ENCODE measurements at regions not wholly inside any gene's neighbourhood (a gene's known extent, or its start where the extent isn't known, plus 50 kb on each side); places are given as distances from the start of the nearest gene placed in this dataset.

DNA sequence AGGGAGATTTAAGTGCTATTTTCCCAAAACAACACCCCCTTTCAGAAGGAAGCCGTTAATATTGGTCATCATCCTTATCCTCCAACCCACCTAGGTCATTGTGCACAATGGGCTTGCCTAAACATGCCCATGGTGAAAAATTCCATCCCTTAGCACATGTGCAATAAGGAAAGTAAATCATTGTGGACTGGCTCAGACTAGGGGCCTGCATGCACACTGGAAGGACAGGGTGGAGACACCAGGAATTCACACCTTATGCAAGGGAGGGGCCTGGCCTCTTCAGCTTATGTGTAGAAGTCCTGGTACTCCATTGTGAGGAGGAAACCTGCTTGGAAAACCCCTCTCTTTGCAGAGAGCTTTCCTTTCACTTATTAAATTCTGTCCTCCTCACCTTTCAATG, 311.4 kb upstream of the NDST4 start:
- POLR2A ChIA-PET: no interaction called here
- H4K20me1 ChIP-seq (ENCODE audit: insufficient read depth, low read length): no peaks in the 10 kb centered on the region
- WGBS (ENCODE audit: low lambda C conversion rate): 0% methylated on average over 1 of the region's 1 CpG
- no peak overlapping the region for H3K4me3 ChIP-seq (replicated peaks in 1 of 3; ENCODE audit: insufficient read depth in 1 of 3, low read depth in 2 of 3, low read length in 3 of 3)
- ATAC-seq (no peak), FAIRE-seq (no peak), DNase-seq (ENCODE audit: low spot score) (no peak)
- H3K27me3 ChIP-seq (ENCODE audit: control insufficient read depth in 1 of 2, insufficient read depth in 2 of 2, low read length in 2 of 2): no peaks in the 10 kb centered on the region
- H3K79me2 ChIP-seq (ENCODE audit: insufficient read depth, low read length): no peaks in the 10 kb centered on the region
- in situ Hi-C loops (cut with HindIII; ENCODE audit: extremely low pct_ligation_motif_present, low pct_unique_long_range_greater_than_20kb) (no loop called here), intact Hi-C loops (cut with micrococcal nuclease; ENCODE audit: unreplicated experiment) (no loop called here)
- no peak overlapping the region for H3K4me2 ChIP-seq (ENCODE audit: low read depth, low read length)
- TF ChIP-seq ZBTB1 (CRISPR knock-in tag; IDR thresholded peaks at IDR 0.05; ENCODE audit: borderline replicate concordance) (no peak), KAT7 (CRISPR knock-in tag; IDR thresholded peaks at IDR 0.05; ENCODE audit: borderline replicate concordance) (no peak), SRY (CRISPR knock-in tag; IDR thresholded peaks at IDR 0.05) (no peak), CBX5 (CRISPR knock-in tag; IDR thresholded peaks at IDR 0.05; ENCODE audit: borderline replicate concordance) (no peak), SETDB1 (CRISPR knock-in tag; IDR thresholded peaks at IDR 0.05; ENCODE audit: borderline replicate concordance) (no peak), LBX2 (CRISPR knock-in tag; IDR thresholded peaks at IDR 0.05; ENCODE audit: borderline replicate concordance) (no peak), DBP (CRISPR knock-in tag; IDR thresholded peaks at IDR 0.05; ENCODE audit: not compliant biosample characterization) (no peak), MXD3 (CRISPR knock-in tag; IDR thresholded peaks at IDR 0.05) (no peak), ZFP36L1 (CRISPR knock-in tag; IDR thresholded peaks at IDR 0.05) (no peak), TCF7 (IDR thresholded peaks at IDR 0.05; ENCODE audit: low read depth) (no peak), FUBP1 (CRISPR knock-in tag; IDR thresholded peaks at IDR 0.05; ENCODE audit: borderline replicate concordance) (no peak), ZSCAN22 (CRISPR knock-in tag; IDR thresholded peaks at IDR 0.05) (no peak), ZNF670 (CRISPR knock-in tag; IDR thresholded peaks at IDR 0.05; ENCODE audit: borderline replicate concordance) (no peak), SMAD1 (CRISPR knock-in tag; IDR thresholded peaks at IDR 0.05; ENCODE audit: borderline replicate concordance, low read depth) (no peak), ZZZ3 (CRISPR knock-in tag; IDR thresholded peaks at IDR 0.05; ENCODE audit: borderline replicate concordance) (no peak), TBX3 (IDR thresholded peaks at IDR 0.05; ENCODE audit: borderline replicate concordance) (no peak), RARA (CRISPR knock-in tag; IDR thresholded peaks at IDR 0.05) (no peak), SUZ12 (IDR thresholded peaks at IDR 0.05; ENCODE audit: low read depth, low read length) (no peak), NCOR1 (IDR thresholded peaks at IDR 0.05; ENCODE audit: borderline replicate concordance, low read length) (no peak)
- no TSS peak for BruUV-seq (replicated peaks)
- no peaks in the 10 kb centered on the region for H3K4me1 ChIP-seq (ENCODE audit: insufficient read depth, low read length)
- no peaks in the 10 kb centered on the region for H3K36me3 ChIP-seq (replicated peaks in 1 of 2; ENCODE audit: control insufficient read depth in 1 of 2, insufficient read depth in 2 of 2, low read length in 2 of 2)
- H3K27ac ChIP-seq (ENCODE audit: extremely low read length, insufficient read depth, low read length): no peak overlapping the region
- H3K9ac ChIP-seq (ENCODE audit: insufficient read depth, low read depth, low read length): no peak overlapping the region
- CTCF ChIA-PET (ENCODE audit: low intra/inter-chr PET ratio, low total read pairs): no interaction called here
- no peak overlapping the region for H2AFZ ChIP-seq (ENCODE audit: low read length)
- H3K9me3 ChIP-seq (ENCODE audit: low read length): 0 out of 2 replicates have a peak, but pooled peaks cover under 1% of the 10 kb centered on the region

Data from HepG2 (cell line).